ENCODE measurements at regions not wholly inside any gene's neighbourhood (a gene's known extent, or its start where the extent isn't known, plus 50 kb on each side); places are given as distances from the start of the nearest gene placed in this dataset.
"Not testable (repeated sequence)": the region's sequence is repeated elsewhere in the genome, so short reads cannot be mapped to it uniquely, and the experiment has no call there.

GRCh38 chr12:9396367-9396766 lies 188.2 kb upstream of the PZP start:
- TF ChIP-seq EZH2phosphoT487 (IDR thresholded peaks at IDR 0.05; ENCODE audit: borderline replicate concordance); CTCF (conservative IDR thresholded peaks at IDR 0.05; ENCODE audit: low read length): not testable (repeated sequence)

All from Loucy (cell line).